ENCODE measurements at regions not wholly inside any gene's neighbourhood (a gene's known extent, or its start where the extent isn't known, plus 50 kb on each side); places are given as distances from the start of the nearest gene placed in this dataset.

DNA sequence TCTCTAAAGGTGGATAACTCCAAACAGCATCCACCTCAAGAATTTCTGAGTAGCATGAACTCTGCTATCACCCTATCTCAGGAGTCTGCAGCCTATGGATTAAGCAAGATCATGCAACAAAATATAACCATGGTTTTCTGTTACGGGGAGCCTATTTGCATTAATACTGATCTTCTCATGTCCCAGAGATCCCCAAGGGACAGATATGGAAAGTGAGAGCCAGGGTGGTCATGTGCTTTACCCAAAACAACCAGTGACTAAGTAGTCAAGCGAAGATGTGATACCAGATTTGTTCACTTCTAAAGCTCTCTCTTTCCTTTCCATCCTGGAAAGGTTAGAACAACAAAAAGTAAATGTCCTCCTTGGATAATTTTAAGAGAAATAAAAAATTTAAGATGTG is 125.1 kb downstream of the PRRX1 start:
- no peak for DNase-seq

- DNase-seq, result no peak
Observed at GRCh38 chr1:170790175-170790574, 126.2 kb downstream of the PRRX1 start.

GRCh38 chr1:170790651-170791071 is 126.7 kb downstream of the PRRX1 start:
- no peak for DNase-seq

DNA sequence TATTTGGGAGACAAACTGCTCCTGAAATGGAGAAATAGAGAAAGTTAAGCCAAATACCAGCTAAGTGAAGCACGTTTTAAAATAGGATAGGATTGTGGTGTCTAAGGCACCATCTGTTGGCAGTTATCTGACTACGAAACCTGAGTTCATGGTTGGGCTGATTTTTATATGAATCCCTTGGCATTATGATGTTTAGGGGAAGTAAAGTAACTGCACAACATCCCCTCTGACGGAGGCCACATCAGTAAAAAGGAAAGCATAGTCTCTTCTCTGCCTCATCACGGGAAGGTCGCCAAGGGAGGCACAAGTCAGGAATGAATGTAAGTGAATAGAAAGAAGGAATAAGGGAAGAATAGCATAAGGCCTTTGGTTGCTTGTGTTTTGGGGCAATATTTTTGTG is 128.0 kb downstream of the PRRX1 start:
- no peak for DNase-seq

- no peak for DNase-seq
Observed at GRCh38 chr1:170800265-170800664, 135.1 kb upstream of the MROH9 start.

- DNase-seq, result no peak
Observed at GRCh38 chr1:170800812-170801211, 134.5 kb upstream of the MROH9 start.

- no peak for DNase-seq
Observed at GRCh38 chr1:170803711-170804110, 131.6 kb upstream of the MROH9 start.

- DNase-seq, result no peak
Observed at GRCh38 chr1:170804419-170804818, 130.9 kb upstream of the MROH9 start.

- no peak for DNase-seq
Observed at GRCh38 chr1:170804879-170805278, 130.5 kb upstream of the MROH9 start.

- DNase-seq, result no peak
Observed at GRCh38 chr1:170806961-170807360, 128.4 kb upstream of the MROH9 start.

DNA sequence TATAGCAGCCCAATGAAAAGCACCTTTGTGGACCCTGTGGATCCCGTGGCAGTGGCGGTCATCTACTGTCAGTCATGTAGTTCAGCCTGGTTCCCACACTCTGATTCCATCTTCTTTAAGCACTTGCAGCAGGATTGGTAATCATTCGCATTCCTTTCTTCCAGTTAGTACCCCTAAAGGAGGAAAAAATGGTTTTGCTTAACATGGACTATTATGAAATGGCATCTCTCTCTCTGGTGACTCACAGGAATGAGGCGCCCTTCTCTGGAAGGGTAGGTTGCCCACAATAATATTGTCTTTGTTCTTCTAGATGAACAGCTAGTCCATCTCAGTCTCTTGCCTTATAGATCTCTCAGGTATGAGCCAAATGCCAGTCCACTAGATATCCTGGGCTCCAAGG is 127.9 kb upstream of the MROH9 start:
- DNase-seq, result peak; percentile 17

- no peak for DNase-seq
Observed at GRCh38 chr1:170808216-170808885, 127.0 kb upstream of the MROH9 start.

- DNase-seq, result peak; percentile 29
Observed at GRCh38 chr1:170811013-170811412, 124.3 kb upstream of the MROH9 start.

DNA sequence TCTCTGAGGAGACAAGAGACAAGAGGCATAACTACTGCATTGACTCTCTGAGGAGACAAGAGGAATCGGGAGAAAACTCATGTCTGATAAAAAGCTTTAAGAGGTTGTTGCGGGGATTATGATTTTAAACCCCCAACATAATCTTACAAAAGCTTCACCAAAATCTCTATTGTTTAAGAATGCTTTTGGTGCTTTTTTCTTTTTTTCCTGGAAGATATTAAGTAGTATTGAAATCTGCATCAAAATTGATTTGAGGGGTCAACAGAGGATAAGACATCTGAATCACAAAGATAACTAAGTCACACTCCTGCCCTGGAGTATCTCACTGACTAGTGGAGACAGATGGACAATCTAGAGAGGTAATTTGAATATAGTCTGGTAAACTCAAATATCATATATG is 115.6 kb upstream of the MROH9 start:
- DNase-seq, result no peak

- no peak for DNase-seq
Observed at GRCh38 chr1:170823120-170823519, 112.2 kb upstream of the MROH9 start.

GRCh38 chr1:170831276-170831675 is 104.1 kb upstream of the MROH9 start:
- no peak for DNase-seq

DNA sequence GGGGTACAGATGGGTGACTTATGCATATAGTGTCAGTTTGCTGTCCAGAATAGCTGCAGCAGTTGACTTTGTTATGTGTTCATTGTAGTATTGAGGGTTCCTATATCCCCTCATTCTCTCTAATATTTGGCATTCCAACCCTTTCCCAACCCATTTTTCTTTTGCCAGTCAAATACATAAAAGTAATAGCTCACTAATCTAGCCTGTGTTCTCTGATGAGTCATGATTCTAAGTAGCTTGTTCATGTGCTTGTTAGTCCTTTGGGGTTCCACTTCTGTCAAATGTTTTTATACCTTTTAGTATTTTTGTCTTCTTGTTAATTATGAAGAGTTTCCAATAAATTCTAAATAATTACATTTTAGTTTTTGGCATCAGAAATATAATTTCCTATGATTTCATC is 99.2 kb upstream of the MROH9 start:
- no peak for DNase-seq

DNA sequence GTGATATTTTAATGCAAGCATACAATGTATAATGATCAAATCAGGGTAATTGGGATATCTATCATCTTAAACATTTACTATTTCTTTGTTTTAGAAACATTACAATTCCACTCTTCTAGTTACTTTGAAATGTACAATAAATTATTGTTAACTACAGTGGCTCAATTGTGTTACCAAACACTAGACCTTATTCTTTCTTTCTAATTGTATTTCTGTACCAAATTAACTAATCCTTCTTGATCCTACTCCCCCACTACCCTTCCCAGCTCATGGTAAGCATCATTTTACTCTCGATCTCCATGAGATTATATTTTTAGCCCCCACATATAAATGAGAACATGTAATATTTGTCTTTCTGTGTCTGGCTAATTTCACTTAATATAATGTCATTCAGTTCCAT is 95.0 kb upstream of the MROH9 start:
- DNase-seq, result no peak

- no peak for DNase-seq
Observed at GRCh38 chr1:170853302-170853701, 82.0 kb upstream of the MROH9 start.

DNA sequence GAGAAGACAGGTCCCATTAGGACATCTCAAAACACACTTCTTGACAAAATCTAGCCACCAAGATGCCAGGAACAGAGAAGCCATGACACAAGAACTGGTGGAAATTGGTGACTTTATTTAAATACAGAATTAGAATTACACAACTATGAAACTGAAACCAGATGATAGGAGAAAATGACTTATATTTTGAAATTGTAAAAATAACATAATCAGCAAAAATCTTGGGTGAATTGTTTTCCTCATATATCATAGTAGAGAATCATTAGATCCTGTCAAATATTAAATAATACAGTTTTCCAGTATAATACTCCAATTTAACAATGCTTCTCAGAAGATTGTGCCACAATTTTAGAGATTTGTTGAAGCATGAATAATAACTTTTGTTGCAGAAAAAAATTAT is 81.5 kb upstream of the MROH9 start:
- no peak for DNase-seq

DNA sequence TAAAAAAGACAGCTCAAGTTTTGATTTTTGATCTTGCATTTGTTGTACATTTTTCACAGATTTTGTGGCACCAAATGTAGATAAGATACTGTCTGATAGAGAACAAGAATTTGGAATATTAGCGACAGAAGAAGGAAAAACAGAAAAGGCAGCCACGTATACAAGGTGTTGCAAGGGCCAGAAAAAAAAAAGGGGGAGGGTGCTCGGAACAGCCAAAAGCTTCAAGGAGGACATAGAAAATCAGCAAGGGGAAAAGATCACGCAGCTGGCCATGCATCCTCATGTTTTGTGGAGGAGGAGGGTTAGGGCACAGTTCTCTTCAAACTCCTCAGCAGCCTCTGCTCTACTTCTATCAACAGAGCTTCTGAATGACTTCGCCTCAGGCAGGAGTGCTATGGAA is 80.7 kb upstream of the MROH9 start:
- no peak for DNase-seq

GRCh38 chr1:170856455-170856854 is 78.9 kb upstream of the MROH9 start:
- no peak for DNase-seq

- DNase-seq, result no peak
Observed at GRCh38 chr1:170857955-170858354, 77.4 kb upstream of the MROH9 start.

DNA sequence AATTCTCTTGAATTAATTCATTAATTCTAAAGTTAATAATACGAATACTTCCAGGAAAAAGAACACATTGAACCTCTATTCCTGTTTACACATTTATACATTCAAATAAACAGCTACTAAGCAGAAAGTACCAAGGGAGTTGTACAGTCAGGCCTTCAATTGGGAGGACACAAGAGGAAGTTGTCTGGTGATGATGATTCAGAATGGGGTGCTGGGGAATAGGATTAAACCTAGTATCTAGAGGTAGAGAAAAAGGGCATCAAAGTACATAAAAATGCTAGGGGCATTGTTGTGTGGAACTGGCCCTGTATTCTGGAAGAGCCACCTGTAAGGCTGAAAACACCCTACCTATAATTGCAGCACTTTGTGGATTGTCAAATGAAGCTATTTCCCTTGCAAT is 71.7 kb upstream of the MROH9 start:
- no peak for DNase-seq

GRCh38 chr1:170864238-170864637 is 71.1 kb upstream of the MROH9 start:
- no peak for DNase-seq
